Kidney epithelial cell (primary cell): ENCODE measurements at regions not wholly inside any gene's neighbourhood (a gene's known extent, or its start where the extent isn't known, plus 50 kb on each side); places are given as distances from the start of the nearest gene placed in this dataset.
A peak's percentile ranks its signal among the peaks of the same experiment; 100 is the strongest.

Source experiments
- DNase-seq: peaks from one replicate; pipeline ENCODE4 v3.0.0-alpha.2; 2010; ENCODE audit warnings: low read depth
- H3K27me3 ChIP-seq: 2 replicates; pipeline ENCODE4 v1.6.0; 2011; ENCODE audit warnings: low read length; ENCODE audit not compliant: control insufficient read depth, insufficient read depth
- H3K36me3 ChIP-seq: 2 replicates; pipeline ENCODE4 v1.5.1; 2011; ENCODE audit warnings: low read length; ENCODE audit not compliant: control insufficient read depth, insufficient read depth
- H3K4me3 ChIP-seq: 2 replicates; pipeline ENCODE4 v1.5.1; 2011; ENCODE audit warnings: low read depth, mild to moderate bottlenecking, control low read depth, low read length
- TF ChIP-seq, protein P1 (sequence below): IDR thresholded peaks from 2 replicates; pipeline ENCODE4 v1.5.1; 2011; ENCODE audit warnings: mild to moderate bottlenecking, moderate library complexity, low read length, control low read depth, inconsistent platforms; ENCODE audit not compliant: insufficient read depth, poor library complexity, severe bottlenecking

DNA sequence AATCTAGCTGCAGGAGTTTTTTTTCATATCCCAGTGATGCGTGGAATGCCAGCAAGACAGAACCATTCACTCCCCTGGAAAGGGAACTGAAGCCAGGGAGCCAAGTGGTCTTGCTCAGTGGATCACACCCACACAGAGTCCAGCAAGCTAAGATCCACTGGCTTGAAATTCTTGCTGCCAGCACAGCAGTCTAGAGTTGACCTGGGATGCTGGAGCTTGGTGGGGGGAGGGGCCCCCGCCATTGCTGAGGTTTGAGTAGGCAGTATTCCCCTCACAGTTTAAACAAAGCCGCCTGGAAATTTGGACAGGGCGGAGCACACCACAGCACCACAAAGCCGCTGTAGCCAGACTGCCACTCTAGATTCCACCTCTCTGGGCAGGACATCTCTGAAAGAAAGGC is 86.9 kb upstream of the STXBP6 start:
- Histone ChIP-seq H3K27me3 (no peaks in the 10 kb centered on the region), H3K36me3 (no peaks in the 10 kb centered on the region), H3K4me3 (no peak overlapping the region)
- DNase-seq = no peak
- TF ChIP-seq, protein P1, sequence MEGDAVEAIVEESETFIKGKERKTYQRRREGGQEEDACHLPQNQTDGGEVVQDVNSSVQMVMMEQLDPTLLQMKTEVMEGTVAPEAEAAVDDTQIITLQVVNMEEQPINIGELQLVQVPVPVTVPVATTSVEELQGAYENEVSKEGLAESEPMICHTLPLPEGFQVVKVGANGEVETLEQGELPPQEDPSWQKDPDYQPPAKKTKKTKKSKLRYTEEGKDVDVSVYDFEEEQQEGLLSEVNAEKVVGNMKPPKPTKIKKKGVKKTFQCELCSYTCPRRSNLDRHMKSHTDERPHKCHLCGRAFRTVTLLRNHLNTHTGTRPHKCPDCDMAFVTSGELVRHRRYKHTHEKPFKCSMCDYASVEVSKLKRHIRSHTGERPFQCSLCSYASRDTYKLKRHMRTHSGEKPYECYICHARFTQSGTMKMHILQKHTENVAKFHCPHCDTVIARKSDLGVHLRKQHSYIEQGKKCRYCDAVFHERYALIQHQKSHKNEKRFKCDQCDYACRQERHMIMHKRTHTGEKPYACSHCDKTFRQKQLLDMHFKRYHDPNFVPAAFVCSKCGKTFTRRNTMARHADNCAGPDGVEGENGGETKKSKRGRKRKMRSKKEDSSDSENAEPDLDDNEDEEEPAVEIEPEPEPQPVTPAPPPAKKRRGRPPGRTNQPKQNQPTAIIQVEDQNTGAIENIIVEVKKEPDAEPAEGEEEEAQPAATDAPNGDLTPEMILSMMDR = no peak

DNA sequence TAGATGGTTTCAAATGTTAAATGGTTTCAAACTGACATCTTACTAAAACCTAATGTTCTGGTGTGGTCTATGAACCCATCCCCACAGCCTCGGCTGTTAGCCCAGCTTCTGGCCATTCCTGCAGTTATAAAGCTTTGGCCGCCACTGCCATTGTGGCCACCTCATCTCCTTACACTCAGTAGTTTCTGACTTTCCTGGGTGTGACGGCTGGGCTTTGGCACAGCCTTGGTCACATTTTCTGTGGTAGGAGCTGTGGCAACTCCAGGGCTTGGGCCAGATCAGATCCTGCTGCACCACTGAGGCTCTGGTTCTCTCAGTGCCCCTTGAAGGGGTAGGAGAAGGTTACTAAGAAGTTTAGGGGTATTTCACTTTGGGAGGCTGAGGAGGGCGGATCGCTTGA is 84.2 kb upstream of the STXBP6 start:
- Histone ChIP-seq H3K4me3 (no peak overlapping the region), H3K36me3 (no peaks in the 10 kb centered on the region), H3K27me3 (no peaks in the 10 kb centered on the region)
- TF ChIP-seq, protein P1 = no peak
- DNase-seq = no peak

DNA sequence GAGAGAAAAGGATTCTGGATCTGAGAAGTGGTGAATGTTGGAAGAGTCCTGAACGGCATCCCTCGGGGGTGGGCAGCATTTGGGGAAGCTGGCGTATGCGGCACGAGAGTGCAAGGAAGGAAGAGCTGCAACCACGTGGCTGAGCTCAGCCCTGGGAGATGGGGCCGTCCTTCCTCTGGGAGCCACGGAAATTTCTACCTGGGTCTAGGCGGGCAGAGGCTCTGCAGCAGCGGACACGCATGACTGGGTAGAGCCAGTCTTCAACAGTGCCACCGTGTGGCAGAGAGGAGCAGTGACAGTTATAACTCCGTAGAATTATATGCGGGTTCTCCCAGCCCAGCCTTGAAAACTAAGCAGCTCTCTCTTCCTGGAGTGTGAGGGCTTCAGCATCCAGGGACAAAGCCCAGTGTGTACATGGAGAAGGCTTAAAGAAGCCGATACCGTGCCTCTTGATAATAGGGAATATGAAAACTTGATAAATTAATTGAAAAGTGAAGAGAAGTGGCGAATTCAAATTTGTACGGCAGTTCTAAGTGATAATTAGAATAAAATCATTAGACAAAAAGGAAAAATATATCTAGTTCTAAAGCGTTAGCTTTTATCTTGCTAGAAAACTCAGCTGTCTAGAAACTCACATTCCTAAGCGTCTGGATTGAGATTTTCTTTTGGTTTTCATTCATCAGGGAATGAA is 82.9 kb upstream of the STXBP6 start:
- DNase-seq = no peak
- TF ChIP-seq, protein P1 = peak; percentile 81

DNA sequence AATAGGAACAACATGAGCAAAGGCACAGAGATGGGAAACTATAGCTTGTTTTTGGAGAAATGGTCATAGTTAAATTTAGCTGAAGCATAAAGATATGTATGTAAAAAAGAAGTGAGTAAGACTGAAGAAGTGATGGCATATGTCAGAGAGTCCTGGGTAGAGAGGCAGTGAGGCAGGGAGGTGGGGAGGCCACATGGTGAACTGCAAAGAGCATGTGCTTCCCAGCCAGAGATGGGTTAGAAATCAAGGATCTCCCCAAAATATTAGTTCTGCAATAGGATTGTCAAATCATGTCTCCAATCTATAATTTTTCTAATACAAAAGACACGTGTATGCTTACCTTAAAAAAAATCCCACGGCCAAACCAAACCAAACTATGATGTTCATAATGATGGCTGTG is 82.1 kb upstream of the STXBP6 start:
- TF ChIP-seq, protein P1 = no peak
- no peaks in the 10 kb centered on the region for H3K36me3 ChIP-seq
- H3K4me3 ChIP-seq = no peak overlapping the region
- no peaks in the 10 kb centered on the region for H3K27me3 ChIP-seq
- no peak for DNase-seq

More for the DNA sequence above, 82.9 kb upstream of the STXBP6 start:
- H3K4me3 ChIP-seq = no peak overlapping the region
- no peaks in the 10 kb centered on the region for H3K36me3 ChIP-seq
- no peaks in the 10 kb centered on the region for H3K27me3 ChIP-seq

DNA sequence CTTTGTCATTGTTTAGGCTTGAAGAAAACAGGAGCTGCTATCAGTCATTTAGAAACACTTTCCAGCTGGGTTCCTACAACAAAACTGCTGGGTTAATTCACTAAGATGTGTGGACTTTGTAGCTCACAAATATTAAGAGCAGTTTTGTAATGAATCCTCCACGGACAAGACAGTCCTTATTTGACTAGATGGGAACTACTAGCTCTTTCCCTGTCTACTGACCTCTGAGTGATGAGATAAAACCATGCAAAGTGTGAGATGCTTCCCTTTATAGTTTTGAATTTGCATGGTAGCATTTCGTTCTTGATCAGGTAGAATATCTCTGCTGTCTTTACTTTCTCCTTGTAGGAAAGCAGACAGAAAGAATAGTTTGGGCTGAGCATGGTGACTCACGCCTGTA is 72.9 kb upstream of the STXBP6 start:
- TF ChIP-seq, protein P1 = no peak
- no peaks in the 10 kb centered on the region for H3K27me3 ChIP-seq
- no peaks in the 10 kb centered on the region for H3K36me3 ChIP-seq
- no peak overlapping the region for H3K4me3 ChIP-seq
- no peak for DNase-seq

DNA sequence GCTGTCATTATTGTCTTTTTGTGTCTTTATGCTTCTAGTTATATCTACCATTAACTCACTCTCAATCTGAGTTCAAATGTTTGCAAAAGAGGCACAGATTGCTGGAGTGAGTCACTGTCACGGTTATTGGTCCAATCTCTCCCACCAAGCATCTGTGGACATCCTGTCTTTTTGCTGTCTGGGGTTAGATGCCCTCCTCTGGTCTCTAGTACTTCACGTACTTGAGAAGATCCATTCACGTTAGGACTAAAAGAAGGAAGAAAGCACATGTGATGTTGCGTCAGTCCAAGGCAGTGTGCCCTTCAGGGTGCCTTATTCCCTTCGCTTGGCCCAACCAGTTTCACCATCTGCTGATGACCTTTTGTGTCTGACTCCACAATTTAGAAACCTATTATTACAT is 72.3 kb upstream of the STXBP6 start:
- no peak for DNase-seq
- no peak overlapping the region for H3K4me3 ChIP-seq
- H3K27me3 ChIP-seq = no peaks in the 10 kb centered on the region
- TF ChIP-seq, protein P1 = no peak
- H3K36me3 ChIP-seq = no peaks in the 10 kb centered on the region
